AML-193 (cell line): ENCODE measurements at regions not wholly inside any gene's neighbourhood (a gene's known extent, or its start where the extent isn't known, plus 50 kb on each side); places are given as distances from the start of the nearest gene placed in this dataset.
A peak's percentile ranks its signal among the peaks of the same experiment; 100 is the strongest.

ENCODE experiments used
- DNase-seq, 2 experiments: peaks; one replicate each; lab custom pipeline; 2025; lab: John Stamatoyannopoulos, UW

- DNase-seq = no peak
Observed at GRCh38 chr7:25553580-25554291, 325.4 kb upstream of the NPVF start.

GRCh38 chr7:25557379-25557917 is 329.2 kb upstream of the NPVF start:
- DNase-seq = no peak

- no peak for DNase-seq
Observed at GRCh38 chr7:25557930-25558329, 329.6 kb upstream of the NPVF start.

- DNase-seq = no peak
Observed at GRCh38 chr7:25558605-25559004, 330.3 kb upstream of the NPVF start.

GRCh38 chr7:25559581-25560367 is 331.5 kb upstream of the NPVF start:
- no peak for DNase-seq

- DNase-seq = no peak
Observed at GRCh38 chr7:25562673-25563182, 334.4 kb upstream of the NPVF start.

GRCh38 chr7:25565002-25565401 is 336.7 kb upstream of the NPVF start:
- no peak for DNase-seq

- DNase-seq = peak; percentile 32 to 46
Observed at GRCh38 chr7:25565949-25566348, 337.7 kb upstream of the NPVF start.

- no peak for DNase-seq
Observed at GRCh38 chr7:25567430-25567829, 339.1 kb upstream of the NPVF start.

- no peak for DNase-seq
Observed at GRCh38 chr7:25569765-25570164, 341.5 kb upstream of the NPVF start.

- DNase-seq = no peak
Observed at GRCh38 chr7:25572423-25572822, 344.1 kb upstream of the NPVF start.

- DNase-seq = no peak
Observed at GRCh38 chr7:25574828-25575227, 346.5 kb upstream of the NPVF start.

GRCh38 chr7:25575634-25576033 is 347.3 kb upstream of the NPVF start:
- DNase-seq = no peak

- DNase-seq = no peak
Observed at GRCh38 chr7:25578991-25579777, 350.9 kb upstream of the NPVF start.

- no peak for DNase-seq
Observed at GRCh38 chr7:25579778-25580075, 351.4 kb upstream of the NPVF start.

GRCh38 chr7:25580141-25580540 is 351.9 kb upstream of the NPVF start:
- no peak for DNase-seq

GRCh38 chr7:25583621-25584020 is 355.3 kb upstream of the NPVF start:
- no peak for DNase-seq

- no peak for DNase-seq
Observed at GRCh38 chr7:25584112-25584938, 356.0 kb upstream of the NPVF start.

- DNase-seq = no peak
Observed at GRCh38 chr7:25586513-25586912, 358.2 kb upstream of the NPVF start.

GRCh38 chr7:25594122-25594521 is 365.8 kb upstream of the NPVF start:
- DNase-seq = no peak

GRCh38 chr7:25594728-25595127 is 366.4 kb upstream of the NPVF start:
- DNase-seq = no peak

GRCh38 chr7:25595996-25596395 is 367.7 kb upstream of the NPVF start:
- DNase-seq = no peak
